Colon (tissue), 2 donors: ENCODE measurements at regions not wholly inside any gene's neighbourhood (a gene's known extent, or its start where the extent isn't known, plus 50 kb on each side); places are given as distances from the start of the nearest gene placed in this dataset.

Experiments used
- FAIRE-seq: peaks from 2 replicates; lab custom pipeline; 2012; peaks lifted over from hg19 to GRCh38; lab: Jason Lieb, UNC
- donor health status: control.
- donor health status: control.

DNA sequence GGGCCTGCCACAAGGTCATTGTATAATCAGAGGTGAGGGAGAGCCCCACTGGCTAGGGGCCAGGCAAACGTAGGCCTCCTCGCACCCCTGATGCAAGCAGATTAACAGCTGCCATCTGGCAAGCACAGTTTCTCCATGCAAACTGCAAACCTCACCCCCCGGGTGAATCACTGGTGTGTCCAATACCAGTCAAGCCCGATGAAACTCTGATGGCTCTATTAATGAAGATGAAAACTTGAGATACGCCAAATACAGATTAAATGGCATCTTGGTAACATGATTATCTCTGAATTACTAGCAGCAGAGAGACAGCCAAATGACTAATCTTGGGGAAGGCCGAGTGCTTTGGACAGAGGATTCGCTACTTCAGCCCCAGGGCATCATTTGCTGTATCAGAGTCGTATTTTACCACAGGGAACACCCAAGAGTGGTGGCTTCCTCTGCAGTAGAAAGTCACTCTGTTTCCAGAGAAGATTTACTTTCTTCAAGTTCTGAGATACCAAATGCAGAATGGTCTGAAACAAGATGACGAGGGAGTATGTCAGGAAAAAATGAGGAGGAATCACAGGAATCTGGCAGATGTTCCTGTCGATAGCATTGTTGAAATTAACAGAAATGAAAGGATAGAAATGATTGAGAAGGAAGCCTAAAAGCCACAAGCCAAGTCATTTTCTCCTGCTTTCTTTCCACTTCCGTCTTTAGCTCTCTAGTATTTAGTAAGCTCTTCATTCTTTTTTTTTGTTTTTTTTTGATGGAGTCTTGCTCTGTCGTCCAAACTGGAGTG, 96.2 kb upstream of the NR2F2 start:
- FAIRE-seq, result no peak

DNA sequence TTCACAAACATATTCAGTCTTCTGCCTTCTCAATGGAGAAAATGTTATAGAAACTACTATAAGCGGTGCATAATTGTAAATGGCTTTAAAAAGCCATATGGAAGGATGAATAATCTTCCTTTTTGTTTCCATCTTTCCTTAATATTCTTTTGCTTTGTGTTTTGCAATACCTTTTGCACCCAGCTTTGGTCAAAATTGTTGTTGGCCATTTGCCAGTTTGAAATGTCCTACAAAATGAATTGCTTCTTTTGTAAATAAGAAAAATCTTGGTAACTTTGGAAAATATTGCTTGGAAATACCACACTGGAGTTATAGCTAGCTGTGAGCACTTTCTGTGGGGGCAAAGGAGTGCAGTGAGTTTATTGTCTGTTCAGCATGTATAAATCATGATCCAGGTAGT, 93.5 kb upstream of the NR2F2 start:
- no peak for FAIRE-seq

DNA sequence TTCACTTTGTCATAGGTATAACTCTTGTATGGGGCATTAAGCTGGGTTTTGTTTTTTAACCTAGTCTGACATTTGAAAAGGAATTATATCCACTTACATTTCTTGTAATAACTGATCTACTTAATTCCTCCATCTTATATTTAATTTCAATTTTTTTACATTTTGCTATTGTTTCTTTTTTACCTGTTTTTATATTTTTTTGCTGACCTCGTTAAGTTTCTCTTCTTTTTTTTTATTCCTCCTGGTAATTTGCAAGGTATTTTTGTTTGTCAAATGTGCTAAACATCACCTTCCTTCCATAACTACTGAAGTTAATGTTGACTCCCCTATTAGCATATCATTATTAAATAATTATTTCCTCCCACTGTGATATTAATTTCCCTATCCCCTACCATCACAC, 87.7 kb upstream of the NR2F2 start:
- FAIRE-seq, result no peak

DNA sequence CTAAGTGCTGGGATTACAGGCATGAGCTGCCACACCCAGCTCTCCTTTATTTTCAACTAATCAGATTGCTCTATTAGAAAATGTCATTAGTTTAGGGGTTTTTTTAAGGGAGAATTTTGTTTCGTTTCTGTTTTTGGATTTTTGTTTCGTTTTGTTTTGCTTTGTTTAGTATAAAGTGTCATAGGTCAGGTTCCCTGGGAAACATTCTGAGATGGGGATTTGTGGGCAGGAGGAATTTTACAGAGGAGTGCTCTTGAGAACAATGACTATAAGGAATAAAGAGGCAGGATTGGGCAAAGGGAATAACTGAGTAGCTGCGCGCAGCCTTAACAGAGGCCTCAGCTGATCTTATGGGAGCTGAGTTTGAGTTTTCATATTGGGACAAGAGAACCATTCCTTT, 86.8 kb upstream of the NR2F2 start:
- FAIRE-seq, result no peak

DNA sequence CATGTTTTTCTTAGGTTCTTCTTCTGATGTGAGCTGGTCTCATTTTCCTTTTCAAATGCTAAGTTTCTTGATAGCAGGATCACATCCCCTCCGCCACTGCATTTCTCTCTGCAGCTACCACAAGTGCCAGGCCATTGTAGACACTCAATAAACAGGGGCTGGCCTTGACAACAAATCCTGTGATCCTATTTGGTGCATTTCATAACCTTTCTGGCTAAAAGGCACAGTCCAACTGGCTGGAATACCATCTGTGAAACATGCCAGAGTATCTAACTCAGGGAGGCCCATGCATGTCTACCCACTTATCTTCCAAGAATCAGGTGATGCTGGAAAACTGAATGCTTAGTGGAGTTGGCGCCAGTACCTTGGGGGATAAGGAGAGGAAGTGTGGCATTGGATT, 85.2 kb upstream of the NR2F2 start:
- no peak for FAIRE-seq

DNA sequence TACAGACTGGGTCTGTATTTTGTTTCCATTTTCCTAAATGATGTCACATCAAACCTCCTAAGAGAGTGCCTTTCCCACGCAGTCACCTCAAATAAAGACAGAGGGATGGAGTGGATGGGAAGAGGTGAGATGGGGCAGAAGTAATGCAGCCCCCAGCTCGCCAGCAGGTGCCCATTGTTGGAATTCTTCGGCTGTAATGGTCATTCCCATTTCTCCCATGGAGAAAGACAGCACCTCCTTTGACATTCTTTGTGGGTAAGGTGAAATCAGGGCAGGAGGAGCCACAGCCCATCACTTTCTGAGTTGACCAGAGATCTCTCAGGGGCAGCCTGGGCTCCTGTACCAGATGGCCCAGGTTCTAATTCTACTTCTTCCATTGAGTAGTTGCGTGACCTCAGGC, 84.4 kb upstream of the NR2F2 start:
- FAIRE-seq, result no peak

DNA sequence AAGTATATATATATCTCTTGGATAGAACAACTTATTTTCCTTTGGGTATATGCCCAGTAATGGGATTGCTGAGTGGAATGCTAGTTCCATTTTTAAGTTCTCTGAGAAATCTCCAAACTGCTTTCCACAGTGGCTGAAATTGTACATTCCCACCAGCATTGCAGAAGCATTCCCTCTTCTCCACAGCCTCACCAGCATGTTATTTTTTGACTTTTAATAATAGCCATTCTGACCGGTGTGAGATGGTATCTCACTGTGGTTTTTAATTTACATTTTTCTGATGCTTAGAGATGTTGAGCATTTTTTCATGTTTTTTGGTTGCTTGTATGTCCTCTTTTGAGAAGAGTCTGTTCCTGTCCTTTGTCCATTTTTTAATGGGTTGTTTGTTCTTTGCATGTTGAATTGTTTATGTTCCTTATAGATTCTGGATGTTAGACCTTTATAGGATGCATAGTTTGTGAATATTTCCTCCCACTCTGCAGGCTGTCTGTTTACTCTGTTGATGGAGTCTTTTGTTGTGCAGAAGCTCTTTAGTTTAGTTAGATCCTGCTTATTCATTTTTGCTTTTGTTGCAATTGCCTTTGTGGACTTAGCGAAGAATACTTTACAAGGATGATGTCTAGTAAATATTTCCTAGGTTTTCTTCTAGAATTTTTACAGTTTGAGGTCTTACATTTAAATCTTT, 82.7 kb upstream of the NR2F2 start:
- FAIRE-seq, result no peak

DNA sequence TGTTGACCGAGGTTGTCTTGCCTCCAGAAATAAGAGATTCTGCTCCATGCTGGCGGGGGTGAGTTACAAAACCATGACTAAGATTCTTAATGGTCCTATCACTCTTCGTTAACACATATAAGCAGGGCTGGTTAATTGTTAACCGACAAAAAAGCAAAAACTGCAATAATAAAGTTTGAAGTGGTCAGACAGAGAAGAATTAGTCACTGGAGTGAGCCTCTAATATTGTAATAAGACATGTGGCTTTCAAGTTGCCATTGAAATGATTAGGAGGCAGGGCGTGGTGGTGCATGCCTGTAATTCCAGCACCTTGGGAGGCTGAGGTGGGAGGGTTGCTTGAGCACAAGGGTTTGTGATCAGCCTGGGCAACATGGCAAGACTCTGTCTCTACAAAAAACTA, 78.4 kb upstream of the NR2F2 start:
- FAIRE-seq, result no peak

DNA sequence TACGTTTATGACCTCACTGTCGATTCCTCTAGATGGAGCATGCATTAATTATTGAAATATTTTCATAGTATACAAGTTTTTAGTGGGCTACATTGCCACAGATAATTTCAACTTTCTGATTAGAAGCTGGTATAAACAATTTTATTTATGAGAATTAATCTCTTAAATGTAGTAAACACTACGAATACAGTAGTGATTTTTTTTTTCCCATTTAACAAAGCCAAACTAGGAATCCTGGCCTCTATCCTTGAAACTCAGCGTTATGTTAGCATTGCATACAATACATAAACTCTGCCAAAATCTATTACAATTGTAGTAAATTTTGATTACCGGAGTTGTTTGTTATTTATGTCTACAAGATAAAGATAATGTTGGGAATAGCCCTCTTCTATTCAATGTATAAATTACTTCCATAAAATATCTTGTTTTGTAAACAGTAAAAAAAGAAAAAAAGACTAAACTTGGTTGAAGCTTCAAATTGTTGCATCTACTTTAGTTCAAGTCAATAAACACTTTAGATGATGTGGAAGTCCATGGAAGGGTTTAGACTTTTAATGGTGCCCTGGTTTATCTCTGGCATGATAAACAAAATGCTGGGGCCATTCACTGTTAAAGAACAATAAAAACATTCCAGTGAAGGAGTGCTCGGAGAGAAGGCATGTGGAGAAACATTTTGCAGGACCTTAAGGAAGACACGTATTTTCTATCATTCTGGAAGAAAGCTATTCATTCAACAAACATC, 77.3 kb upstream of the NR2F2 start:
- FAIRE-seq, result no peak

DNA sequence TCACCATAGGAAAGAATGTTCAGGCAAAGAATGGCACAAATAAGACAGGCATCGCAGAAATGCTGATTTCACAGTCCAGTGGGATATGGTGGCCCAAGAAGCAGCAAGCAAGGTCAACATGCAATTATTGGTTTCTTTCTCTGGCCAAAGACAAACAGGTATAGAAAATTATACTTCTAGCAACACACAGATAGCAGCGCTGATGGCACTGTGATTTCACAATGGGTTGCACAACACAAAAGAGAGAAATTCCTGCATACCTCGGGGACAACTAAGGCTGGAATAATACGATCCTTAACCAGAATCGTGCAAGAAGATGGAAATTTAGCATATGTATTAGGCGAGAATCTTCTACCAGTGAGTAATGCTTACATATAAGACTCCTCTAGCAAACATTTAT, 76.3 kb upstream of the NR2F2 start:
- no peak for FAIRE-seq

DNA sequence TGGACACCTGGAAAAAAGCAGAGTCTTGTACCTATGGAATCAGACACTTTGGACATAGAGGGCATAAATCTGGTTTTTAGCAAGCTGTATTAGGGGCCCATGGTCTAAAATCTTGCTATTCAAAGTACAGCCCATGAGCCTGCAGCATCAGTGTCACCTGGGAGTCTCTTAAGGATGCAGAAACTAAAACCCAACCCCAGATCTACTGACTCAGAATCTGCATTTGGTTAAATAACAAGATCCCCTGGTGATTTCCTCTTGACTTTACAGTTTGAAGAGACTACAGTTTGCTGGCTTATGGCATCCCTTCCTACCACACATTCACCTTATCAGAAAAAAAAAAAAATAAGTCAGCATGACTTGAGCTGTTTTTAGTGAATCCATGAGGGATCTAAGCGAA, 74.9 kb upstream of the NR2F2 start:
- no peak for FAIRE-seq

DNA sequence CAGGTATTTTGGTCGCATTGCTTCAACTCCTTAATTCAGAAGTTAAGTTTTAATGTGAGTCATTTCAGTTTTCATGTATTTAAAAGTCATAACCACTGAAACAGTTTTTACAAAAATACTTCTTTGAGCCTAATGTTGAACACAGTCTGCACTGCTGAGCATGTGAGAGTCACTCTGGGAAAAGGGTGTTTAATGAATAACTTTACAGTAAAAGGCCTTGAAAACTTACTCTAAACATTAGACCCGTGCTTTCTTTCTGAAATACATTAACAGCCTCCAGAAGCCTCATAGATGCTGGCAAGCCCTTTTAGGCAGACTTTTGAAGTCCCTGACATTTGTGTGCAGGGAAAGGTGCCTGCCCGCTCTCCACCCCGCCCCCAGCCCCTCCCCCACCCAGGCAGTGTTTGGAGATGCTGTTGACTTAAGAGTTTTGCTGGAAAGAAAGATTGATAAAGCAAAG, 68.9 kb upstream of the NR2F2 start:
- FAIRE-seq, result no peak

DNA sequence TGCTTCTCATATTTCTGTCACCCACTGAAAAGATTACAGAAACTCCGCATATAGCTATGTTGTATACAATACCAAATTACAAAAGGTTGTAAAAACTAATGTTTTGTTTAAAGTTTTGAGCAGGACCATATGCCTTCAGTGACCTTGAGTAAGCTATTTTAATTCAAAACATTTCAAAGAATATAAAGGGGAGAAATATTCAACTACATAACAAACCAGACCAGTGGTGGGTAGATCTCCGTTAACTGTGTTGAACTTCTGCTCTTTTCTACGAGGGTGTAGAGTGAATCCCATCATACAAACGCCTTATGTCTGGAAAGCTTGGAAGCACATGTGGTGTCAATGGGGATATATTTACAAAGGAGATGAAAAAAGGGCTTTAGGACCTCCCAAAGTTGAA, 68.4 kb upstream of the NR2F2 start:
- FAIRE-seq, result no peak

DNA sequence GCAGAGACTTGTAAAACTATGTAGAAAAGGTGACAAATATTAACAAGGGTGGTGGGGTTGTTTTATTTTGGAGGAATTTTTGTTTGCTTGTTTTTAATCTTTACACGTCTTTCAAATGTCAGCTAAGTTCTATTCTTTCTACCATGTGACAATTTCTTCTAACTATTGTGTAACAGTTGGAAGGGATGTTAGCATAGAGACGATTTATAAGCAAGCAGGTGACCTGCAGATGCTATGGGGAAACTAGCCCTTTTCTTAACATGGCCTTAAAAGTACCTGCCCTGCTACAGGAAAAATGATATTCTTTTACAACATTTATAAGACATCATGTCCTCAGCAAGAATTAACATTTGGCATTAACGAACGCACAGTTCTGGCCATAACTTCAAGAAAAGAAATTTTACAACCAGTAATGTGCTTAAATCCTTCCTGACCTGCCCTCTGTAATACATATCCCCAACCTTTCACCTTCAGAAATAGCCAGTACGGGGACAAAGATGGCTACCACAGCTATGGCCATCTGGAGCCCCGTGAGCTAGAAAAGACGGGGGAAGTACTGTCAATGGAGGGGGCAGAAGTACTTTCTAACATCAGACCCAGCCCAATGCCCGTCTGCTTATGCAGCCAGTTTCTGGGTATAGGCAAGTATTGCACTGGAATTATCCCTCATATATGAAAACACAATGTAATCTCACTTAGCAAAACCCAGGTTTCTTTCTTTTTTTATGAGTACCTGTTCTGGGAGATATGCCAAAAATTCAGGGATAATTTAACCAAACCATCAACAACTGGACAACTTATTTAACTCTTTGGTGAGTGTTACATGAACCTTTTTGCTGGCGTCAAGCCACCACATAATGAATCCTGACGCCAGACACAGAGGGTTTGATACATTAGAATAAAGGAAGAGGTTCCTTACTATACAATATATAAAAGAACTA, 67.7 kb upstream of the NR2F2 start:
- FAIRE-seq, result no peak

DNA sequence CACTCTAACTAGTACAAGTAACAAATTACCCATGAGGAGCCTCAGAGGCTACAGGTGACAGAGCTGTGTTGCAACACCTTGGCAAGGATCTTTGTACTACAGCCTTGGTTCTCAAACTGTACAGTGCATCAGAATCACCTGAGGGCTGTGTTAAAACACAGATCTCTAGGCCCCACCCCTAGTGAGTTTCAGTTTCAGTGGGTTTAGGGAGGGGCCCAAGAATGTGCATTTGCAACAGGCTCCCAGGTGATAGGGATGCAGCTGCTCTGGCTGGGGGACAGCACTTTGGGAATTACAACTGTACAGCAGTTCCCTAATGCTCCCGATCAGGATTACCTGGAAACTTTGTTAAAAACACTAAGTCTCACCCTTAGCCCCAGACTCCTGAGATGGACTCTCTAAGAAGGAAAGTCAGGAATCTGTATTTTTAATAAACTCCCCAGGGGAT, 66.1 kb upstream of the NR2F2 start:
- no peak for FAIRE-seq

DNA sequence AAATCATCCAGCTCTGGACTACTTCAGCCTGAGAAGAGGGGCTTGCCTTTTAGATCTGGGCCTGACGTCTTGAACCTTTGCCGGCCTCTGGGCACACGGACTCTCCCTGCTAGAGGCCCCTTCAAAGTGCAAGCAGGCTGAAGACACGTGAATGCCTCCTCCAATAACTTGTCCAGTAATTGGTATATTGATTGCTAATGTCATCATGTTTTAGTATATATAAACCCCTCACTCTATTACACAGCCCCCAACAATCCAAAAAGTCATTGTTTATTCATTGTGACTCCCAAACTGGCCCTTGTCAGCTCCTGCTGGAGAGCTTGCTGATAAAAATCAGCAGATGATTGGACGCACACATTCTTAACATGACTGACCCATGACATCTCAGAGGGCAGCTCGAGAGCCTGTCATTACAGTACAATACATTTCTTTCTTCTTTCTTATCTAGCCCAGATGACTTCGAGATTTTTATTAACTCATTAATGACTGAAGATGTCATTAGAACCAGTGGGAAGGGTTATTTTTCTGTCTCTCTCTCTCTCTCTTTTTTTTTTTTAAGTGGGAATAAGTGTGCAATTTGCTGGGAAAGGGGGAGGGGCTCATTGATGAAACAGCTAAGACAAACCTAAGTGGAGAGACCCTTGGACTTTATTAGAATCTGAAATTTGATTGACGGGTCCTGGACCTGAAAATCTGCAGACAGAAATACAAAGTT, 65.5 kb upstream of the NR2F2 start:
- FAIRE-seq, result no peak

DNA sequence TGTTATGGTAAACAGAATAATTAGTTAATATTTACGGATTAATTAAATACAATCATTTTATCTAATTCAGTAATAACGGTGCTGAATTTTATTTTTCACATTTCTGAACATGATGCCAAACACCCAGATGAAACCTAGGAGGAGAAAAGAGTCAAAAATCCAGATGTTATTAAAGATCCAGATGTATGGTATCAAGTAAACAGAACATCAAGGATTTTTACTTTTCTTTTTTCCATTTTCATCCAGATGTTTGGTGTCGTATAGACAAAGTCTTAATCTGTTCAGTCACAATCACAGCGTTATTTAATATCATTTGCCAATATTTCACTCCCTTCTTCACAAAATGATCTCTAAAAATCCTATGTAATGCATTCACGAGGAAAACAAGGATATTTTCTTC, 64.0 kb upstream of the NR2F2 start:
- FAIRE-seq, result no peak

DNA sequence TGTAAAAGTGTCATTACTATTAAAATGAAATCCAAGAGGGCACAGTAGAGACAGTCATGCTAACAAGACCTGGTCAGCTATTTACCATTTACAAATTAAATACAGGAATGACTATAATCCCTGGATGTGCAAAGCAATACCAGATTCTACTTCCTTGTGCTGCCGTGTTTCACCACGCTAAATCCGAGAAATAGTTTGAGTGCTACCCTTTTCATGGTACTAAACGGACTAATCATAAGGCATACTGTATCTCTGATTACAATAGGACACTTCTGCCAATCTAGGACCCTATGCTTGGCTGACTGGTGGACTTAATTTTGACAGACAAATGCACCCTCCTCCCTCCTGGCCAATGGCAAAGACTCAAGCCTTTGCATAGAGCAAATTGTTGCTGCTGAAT, 63.0 kb upstream of the NR2F2 start:
- FAIRE-seq, result no peak

DNA sequence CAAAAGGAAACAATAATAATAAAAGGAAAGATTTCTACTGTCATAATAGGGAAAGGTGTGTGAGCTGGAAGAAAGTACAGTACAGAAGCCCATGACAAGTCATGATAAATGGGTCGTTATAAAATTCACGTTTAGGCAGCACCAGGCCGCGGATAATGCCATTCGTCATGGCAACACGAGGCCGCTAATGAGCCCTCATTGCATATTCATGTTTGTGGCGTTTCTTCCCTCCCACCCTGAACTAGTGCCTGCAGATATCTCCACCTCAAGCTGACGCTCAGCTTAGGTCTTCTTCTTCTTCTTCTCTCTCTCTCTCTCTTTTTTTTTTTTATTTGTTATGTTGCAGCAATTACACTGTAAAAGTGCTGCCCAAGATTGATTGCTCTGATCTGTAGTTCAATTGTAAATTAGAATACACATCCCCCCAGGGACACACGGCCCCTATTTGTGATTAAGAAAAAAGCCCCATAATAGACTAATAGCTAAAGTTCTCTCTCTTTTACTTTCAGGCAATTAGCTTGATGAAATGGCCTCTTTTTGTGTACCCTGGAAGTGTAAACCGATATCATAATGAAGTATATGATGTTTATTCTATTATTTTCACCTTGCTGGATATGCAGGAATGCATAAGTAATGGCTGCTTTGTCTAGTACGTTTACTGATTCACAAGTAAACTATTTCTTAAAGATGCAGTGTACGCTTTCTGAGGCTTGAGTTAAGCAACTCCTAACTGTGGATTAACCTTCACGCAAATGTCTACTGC, 61.9 kb upstream of the NR2F2 start:
- no peak for FAIRE-seq

DNA sequence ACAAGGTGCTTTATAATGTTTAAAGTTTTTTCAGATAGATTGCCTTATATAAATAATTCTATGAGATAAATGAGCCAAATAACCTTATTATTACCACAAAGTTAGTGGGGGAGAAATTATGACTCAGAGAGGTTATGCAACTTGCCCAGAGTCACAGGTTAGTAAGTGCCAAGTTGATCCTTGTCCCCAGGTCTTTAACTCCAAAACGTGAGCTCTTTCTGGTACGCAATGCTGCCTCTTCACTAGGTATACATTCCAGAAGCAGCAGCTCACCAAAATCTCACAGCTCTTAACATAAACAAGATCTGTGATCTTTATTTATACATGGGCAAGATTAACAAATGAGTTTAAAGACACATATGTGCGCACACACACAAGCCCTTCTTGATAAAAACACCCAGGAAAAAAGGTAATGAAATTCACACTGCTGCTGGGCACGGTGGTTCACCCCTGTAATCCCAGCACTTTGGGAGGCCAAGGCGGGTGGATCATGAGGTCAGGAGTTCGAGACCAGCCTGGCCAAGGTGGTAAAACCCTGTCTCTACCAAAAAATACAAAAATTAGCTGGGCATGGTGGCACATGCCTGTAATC, 59.8 kb upstream of the NR2F2 start:
- FAIRE-seq, result no peak
